GM12873 (cell line): ENCODE measurements at regions not wholly inside any gene's neighbourhood (a gene's known extent, or its start where the extent isn't known, plus 50 kb on each side); places are given as distances from the start of the nearest gene placed in this dataset.

Experiments
- TF ChIP-seq, protein P1 (sequence below): IDR thresholded peaks from 2 replicates; pipeline ENCODE4 v1.5.1; 2012; ENCODE audit warnings: low read depth, mild to moderate bottlenecking, moderate library complexity, low read length, control low read depth; ENCODE audit not compliant: insufficient read depth; ENCODE audit errors: missing control alignments

- TF ChIP-seq, protein P1, sequence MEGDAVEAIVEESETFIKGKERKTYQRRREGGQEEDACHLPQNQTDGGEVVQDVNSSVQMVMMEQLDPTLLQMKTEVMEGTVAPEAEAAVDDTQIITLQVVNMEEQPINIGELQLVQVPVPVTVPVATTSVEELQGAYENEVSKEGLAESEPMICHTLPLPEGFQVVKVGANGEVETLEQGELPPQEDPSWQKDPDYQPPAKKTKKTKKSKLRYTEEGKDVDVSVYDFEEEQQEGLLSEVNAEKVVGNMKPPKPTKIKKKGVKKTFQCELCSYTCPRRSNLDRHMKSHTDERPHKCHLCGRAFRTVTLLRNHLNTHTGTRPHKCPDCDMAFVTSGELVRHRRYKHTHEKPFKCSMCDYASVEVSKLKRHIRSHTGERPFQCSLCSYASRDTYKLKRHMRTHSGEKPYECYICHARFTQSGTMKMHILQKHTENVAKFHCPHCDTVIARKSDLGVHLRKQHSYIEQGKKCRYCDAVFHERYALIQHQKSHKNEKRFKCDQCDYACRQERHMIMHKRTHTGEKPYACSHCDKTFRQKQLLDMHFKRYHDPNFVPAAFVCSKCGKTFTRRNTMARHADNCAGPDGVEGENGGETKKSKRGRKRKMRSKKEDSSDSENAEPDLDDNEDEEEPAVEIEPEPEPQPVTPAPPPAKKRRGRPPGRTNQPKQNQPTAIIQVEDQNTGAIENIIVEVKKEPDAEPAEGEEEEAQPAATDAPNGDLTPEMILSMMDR: no peak
Measured at GRCh38 chr3:78116874-78117273, 1077.0 kb downstream of the ROBO2 start.

DNA sequence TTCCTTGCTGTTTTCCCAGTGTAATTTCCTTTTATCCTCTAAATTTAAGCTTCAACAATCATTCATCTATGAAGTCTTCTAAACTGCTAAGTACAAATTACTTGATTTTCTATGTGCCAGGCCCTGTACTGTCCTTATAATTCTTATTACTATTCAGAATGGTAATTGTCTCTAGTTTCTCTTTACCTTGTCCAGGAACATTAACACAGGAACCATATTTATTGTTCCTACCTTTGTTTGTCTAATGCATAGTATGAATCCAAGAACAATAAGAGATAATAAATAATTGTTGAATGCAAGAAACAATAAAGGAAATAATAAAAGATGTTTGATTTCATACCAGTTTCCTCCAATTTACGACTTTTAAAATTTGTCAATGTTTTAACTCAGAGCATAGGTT is 1083.2 kb downstream of the ROBO2 start:
- TF ChIP-seq, protein P1: no peak

GRCh38 chr3:78129707-78130106 is 1089.8 kb downstream of the ROBO2 start:
- TF ChIP-seq, protein P1: no peak

GRCh38 chr3:78130741-78131290 is 1090.9 kb downstream of the ROBO2 start:
- TF ChIP-seq, protein P1: no peak

GRCh38 chr3:78134496-78134895 is 1094.6 kb downstream of the ROBO2 start:
- TF ChIP-seq, protein P1: no peak

- TF ChIP-seq, protein P1: no peak
Measured at GRCh38 chr3:78139166-78139565, 1099.3 kb downstream of the ROBO2 start.

DNA sequence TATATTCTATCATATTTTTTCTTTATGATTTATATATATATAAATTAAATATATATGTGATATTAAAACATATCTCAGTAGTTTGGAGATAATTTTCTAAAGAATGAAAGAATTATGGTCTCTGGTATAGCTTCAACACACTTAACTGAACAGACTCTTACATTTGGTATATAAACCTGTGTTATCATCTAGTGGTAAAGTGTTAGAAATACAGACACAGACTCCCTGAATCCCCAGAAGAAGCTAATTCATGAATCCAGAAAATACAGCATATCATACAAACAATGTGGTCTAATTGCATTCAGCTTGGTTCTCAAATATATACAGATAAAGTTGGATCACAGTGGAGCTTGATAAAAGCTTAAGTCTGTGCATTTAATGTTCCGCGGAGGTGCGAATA is 1100.4 kb downstream of the ROBO2 start:
- TF ChIP-seq, protein P1: no peak
